Suppressor macrophage treated with lipopolysaccharide for 1 hour (primary cell): ENCODE measurements at regions not wholly inside any gene's neighbourhood (a gene's known extent, or its start where the extent isn't known, plus 50 kb on each side); places are given as distances from the start of the nearest gene placed in this dataset.

Experiments
- DNase-seq, 3 donors: peaks; one replicate each; pipeline ENCODE4 v3.0.0-alpha.2; 2020 to 2022

DNA sequence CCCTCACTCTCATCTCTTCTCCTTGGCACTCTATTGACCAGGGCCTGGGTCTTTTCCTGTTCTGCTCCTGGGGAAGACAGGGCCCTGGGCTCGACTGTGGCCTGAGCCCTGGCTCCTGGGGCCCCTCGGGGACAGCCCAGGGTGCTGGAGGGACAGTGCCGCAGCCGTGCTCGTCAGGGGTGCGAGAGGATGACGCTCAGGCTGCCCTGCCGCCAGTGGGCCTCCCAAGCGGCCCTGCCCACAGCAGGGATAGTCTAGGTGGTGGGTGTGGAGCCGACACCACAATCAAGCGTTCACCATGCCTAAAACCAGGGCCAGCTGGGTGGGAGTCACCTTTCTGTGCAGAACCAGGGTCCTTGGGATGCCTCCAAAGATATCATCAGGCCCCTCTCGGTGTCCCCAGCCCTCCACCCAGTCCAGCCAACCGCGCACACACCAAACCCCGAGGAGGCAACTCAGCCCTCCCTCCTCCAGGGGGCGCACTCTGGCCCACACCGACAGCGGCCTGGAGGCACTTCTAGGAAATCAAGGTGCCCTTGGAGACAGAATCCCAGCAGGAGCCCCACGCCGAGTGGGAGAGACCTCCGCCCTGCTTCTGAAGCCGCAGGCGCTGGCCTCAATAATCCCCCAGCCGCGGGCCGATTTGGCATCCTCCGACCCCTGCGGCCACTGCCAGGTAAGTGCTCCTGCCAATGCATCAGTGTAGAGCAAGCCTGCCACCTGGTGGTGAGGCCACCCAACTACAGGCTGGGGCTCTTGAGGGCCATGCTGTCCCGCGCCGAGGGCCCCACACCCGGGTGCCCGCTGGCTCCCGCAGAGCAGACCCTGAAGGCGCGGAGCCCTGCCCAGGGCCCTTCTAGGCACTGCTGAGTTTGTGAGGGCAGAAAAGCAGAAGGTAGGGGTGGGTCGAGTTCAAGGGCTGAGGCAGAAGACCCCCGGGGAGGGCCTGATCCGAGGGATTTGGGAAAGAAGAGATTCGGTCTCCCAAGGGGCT, 496.4 kb downstream of the BUD13 start:
- peak; percentile 80 to 86 (median 80) for DNase-seq

DNA sequence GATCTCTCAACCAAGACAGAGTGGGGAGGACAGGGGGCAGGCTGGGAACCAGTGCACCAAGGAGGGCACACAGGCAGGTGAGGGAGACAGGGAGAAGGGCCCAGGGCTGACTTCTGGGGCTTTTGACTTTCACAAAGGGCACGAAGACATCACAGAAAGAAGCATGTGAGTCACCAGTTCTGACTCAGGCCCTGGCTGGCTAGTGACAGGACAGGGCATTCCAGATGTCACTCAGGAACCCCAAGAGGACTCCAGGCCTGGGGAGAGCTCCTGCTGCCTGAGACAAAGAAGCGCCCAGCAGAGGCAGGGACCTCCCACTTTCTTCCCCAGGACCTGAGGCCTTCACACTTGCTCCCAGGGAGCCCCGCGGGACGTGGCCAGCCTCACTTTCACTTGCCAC, 497.2 kb downstream of the BUD13 start:
- DNase-seq: peak; percentile 44 to 61 (median 47)

DNA sequence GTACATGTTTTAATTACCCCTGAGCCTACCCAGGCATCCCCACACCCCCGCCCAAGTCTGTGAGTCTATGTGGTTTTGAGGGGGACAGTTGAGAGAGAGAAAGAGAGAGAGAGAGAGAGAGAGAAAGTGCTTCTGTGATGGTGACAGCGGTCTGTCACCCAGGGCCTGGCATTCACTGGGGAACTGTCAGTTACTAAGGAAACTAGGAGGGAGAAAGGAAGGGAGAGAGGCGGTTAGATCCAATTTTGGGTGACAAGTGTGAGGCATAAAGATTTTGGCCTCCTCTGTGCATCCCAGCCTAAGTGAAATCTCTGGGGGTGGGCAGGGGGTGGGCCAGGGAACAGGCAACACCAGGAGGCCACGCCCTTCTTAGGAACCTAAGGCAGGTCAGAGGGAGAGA, 498.3 kb downstream of the BUD13 start:
- no peak for DNase-seq

DNA sequence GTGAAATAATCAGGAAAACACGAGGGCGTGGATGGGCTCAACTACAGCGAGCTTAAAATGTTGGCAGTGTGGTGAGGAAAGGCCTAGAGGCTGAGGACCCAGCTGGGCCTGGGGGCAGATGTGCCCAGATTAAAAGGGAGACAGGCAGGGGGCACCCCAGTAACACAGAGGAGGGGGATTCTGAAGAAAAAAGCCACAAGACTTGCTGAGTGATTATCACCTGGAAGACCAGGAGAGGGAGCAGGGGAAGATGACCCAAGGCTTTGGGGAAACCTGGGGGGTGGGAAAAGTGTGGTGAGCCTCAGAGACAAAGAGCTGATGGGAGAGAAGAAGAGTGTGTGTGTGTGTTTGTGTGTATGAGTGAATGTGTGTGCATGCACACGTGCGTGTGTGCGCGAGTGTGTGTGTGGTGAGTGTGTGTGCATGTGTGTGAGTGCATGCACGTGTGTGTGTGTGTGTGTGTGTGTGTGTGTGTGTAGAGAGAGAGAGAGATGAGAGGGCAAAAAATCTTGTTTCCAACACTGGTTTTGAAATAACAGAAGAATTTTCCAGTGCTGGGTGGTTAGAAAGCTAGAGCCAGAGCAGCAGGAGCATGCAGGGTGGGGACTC, 500.5 kb downstream of the BUD13 start:
- no peak for DNase-seq

DNA sequence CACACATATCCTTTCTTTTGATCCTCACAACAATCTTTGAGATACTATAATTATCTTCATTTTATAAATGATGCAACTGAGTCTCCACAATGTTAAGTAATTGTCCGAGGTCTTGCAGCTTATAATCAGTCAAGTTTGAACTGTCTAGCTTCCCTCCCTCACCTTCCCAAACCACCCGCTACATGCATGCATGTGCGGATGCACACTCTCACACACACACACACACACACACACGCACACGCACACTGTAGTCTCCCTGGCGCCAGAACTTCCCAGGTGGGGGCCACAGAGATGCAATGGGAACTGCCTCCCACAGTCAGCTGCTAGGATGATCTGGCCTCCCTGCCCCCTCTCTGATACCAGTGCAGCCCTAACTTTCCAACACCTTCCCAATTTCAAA, 501.3 kb downstream of the BUD13 start:
- no peak for DNase-seq

DNA sequence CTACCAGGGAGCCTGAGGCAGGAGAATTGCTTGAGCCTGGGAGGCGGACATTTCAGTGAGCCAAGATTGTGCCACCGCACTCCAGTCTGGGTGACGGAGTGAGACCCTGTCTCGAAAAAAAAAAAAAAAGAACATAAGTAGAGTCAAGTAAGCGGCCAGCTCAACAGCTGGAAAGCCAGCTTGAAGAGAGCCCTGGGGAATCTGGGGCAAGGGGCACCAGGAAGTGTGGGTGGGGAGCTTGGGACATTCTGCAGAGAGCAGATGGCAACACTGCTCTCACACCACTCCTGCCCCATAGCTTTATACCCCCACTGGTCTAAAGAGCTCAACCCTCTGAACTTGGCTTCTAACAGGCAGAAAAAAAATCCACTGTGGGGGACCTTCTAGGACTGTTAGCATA, 505.6 kb downstream of the BUD13 start:
- DNase-seq: no peak

DNA sequence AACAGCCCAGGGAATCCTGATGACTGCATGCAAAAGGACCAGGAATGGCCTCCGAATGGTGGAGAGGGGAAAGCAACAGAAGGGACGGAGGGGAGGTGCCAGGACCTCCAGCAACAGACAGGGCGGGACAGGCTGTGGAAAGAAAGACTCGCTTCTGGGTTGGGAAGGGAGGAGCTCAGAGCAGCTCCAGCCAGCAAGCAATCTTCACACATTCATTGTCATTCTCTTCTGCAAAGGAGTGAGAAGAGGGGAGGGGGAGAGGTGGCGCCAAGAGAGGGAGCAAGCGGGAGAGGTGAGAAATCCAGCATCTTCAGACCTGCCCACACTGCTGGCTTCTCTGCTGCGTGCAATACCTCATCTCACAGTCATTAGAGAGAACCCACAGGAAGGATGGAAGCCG, 509.0 kb downstream of the BUD13 start:
- DNase-seq: no peak

DNA sequence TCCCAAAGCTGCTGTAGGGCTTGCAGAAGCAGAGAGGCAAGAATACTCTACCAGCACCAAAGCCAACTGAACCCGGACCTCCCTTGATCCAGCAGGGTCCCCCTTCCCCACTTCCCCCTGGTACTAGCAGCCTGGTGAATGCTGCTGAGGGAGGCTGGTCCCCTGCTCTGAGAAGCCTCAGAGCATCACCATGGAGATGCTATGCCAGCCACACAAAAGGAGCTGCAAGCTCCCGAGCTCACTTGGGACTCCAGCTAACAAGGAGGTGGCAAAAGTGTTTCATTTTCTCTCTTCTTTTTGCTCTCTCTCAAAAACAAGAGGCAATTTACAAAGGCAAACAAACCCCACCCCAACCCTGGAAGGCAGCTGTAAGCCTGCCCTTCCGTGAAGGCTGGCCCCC, 509.8 kb downstream of the BUD13 start:
- DNase-seq: no peak

DNA sequence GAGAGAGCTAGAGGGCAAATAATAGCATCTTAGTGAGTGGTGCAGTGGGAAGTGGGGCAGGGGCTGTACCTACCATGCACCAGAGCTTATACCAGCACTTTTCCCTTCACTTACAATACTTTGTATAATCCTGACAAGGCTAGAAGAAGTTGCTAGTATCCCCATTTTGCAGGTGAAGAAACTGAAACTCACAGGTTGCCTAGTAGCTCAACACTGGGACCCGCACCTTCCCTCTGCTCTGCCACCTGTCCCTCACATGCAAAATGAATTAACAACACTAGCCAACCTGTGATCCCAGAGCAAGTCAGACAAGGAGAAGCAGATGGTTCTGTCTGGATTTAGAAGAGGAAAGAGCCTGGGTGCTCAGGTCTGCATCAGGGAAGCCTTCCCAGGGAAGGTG, 510.4 kb downstream of the BUD13 start:
- DNase-seq: no peak

DNA sequence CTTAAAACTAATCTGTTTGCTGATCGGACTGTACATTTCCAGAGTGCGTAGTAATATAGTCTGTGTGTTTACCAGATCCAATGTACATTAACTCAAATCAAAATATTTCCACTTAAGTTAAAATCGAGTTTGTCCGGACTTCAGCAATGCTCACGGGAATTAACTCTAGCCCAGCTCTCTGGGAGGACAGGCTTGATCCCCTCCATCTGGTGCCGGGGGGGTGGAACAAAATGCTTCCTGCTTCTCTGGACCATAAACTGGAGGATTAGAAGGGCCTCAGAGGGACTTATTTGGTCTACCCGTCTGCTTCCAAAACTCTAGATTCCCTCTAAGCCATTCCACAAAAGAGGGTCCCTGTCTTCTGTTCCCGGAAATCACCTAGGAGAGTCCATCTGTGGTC, 511.2 kb downstream of the BUD13 start:
- DNase-seq: no peak

DNA sequence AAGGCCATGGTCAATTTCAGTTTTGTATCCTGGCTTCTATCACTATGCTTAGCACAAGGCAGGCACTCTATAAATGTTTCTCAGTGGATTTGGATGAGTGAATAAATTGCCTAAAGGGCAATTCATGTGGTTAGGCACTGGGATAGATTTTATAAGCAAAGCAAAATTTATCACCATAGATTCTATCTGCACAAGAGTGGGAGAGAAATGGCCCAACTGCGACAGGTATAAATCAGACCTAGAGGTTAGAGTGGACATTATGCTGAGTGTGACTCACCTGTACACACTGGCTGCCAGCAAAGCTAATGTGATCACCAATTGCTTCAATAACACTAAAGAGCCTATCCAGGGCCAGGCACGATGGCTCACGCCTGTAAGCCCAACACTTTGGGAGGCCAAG, 514.0 kb downstream of the BUD13 start:
- DNase-seq: no peak

DNA sequence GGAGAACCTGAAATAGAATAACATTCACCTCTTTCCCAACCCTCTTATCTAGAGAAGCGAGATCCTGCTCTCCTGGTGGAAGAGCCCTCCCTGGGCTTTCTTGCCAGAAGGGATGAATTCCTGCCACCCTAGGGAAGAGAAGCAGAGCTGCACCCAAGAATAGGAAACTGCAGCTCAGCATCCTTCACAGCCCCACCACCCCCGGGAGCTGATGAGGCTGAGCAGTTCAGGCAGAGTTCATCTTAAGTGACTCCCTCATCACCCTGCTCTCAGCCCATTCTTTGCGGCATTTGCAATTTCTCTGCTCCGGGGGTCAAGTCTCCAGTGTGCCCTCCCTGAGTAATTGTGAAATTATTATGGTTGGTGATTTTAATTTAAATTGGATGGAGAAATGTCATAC, 514.9 kb downstream of the BUD13 start:
- DNase-seq: no peak

DNA sequence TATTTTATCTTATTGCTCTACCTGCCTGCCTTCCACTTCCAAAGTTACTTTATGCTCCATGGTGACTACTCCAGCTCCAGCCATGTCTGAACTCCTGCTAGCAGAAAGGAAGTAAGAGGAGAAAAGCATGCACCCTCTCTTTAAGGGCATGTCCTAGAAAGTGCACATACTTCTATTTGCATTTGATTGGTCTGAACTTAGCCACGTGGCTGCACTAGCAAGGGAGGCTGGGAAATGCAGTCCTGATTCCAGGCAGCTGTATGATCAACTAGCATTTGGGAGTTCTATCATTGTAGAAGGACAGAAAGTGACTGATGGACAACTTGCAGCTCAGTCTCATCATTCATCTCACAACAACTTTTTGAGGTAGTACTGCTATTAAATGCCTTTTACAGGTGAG, 515.7 kb downstream of the BUD13 start:
- no peak for DNase-seq

DNA sequence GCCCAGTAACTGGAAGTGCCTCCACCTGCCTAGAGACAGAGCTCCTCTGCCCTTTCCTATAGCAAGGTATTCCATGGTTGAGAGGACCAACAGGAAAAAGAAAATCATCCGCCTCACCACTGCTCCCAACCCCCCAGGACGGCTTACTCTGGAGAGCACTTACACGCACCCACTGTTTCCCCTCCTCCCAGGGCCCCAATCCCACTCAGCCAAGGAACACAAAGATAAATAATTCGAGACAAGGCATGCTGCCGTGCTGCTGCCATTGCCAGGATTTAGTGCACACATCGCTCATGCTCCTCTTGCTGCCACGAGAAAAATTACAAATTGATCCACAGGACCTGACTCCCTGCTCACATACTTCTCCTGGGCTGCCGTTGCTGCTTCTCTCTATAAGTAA, 516.6 kb downstream of the BUD13 start:
- no peak for DNase-seq

DNA sequence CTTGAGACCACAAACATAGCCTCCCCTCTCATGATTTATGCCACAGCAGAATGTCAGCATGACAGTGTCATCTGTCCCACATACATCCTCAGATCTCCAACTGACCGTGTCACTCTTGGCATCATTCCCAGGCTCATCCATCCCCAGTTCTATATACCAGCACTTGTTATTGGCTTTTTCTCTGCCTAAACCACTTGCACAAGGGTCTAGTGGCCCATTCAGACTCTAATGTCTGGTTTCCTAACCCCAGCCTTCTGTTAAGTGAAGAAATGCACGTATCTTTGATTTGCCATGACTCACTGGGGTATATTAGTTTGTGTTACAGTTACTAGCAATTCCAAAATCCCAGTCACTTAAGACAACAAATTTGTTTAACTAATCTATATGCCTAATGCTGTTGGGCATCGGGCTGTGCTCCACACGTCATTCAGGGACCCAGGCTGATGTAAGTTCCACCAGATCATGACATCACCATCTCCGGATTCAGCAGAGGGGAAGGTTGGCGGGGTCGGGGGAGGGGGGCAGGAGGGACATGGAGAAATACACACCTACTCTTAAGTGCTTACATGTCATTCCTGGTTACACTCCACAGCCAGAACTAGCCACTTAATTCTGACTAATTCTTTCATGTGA, 517.4 kb downstream of the BUD13 start:
- DNase-seq: no peak

DNA sequence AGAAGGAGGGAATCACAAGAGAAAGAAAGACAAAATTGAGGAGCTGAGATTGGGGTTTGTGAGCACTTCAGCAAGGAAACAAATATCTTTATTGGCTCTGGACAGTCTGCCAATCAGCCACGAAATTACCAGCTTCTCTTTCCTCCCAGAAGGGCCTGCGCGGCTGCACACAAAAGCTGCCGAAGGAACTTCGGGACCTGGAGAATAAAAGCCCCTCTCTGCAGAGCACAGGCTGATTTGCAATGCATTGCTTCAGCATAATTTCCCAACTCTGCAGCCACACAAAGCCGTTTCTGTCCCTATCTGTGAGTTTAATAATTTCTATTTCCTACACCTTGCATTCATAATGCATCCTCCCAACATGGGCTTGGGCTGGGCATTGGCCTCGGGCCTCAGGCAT, 522.6 kb downstream of the BUD13 start:
- DNase-seq: no peak

DNA sequence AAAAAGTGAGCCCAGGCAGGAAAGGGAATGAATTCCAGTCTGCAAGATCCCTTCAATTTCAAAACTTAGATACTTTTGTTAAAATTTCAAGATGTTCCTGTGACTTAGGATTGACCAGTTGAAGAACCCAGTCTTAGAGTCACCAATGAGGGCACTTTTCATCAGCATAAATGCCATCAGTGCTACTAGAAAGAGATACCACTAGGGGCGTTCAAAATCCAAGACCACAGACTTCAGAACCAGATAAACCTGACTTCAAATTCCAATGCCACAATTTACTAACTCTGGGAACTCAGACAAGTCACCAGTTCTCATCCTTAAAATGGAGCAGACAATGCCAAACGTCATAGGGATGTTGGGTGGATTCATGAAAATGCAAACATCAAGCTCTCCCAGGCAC, 523.2 kb downstream of the BUD13 start:
- no peak for DNase-seq

DNA sequence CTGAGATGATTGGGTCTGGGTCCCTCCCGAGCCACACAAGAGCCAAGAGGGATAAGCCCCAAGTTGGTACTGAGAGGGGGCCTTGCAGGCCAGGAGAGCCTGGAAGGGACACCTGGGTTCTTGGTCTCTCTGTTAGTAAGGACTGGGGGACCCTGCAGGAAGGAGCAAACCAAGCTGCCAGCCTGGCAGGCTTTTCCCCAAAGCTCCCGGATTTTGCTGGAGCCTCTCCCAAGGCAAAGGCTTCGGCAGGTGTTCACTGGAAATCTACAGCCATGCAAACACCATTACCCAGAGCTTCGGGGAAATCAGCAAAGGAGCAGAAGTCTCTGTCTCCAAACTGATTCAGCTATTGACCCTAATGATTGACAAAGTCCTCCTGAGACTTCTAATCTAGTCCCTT, 527.9 kb downstream of the BUD13 start:
- DNase-seq: no peak

DNA sequence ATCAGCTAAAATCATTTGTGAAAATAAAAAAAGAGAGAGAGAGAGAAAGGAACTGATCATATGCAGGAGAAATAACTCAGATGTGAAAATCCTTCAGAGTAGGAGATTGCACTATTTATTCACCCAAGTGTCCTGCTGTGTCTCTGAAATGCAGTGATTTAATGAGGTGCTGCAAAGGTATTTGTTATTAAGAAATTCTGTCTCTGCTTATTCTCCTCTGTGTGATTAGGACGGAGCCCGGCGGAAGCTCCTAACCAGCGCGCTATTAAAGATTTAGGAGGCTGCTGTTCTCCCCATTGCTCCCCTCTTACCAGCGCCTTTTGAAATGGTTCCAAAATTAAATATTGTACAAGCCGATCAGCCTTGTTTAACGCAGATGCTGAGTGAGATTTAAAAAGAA, 528.3 kb downstream of the BUD13 start:
- no peak for DNase-seq

DNA sequence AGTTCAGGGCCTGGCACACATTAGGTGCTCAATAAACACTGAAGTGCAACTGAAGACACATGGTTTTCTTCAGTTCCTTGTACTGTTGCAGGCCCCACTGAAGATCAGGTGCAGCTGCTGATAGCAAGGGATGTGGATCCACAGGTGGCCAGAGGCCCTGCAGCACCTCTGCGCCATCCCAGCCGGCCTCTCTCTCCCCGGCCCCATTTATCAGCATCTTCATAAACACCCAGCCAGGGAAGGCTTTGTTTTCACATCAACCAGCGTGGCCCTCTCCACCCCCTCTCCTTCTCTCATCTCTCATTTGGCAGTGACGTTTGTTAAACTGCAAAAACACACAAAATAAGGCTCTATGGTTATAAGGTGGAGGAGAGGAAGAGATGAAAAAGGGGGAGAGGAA, 528.8 kb downstream of the BUD13 start:
- no peak for DNase-seq

DNA sequence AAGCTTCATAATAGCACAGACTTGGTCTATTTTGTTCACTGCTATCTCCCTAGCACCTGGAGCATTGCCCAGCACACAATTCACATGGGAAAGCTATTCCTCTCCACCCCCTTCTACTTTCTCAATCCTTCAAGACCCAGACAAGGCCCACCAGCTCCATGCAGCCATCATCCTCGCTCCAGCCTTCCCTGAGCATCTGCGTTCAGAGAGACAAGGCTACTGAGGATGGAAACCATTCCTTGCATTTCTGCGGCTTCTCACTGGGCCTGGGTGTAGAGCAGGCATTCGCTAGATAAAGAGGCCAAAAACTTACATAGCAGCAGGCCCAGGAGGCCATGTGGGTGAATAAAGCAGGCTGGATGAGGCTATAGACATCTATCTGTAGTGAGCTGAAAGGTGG, 530.8 kb downstream of the BUD13 start:
- no peak for DNase-seq

DNA sequence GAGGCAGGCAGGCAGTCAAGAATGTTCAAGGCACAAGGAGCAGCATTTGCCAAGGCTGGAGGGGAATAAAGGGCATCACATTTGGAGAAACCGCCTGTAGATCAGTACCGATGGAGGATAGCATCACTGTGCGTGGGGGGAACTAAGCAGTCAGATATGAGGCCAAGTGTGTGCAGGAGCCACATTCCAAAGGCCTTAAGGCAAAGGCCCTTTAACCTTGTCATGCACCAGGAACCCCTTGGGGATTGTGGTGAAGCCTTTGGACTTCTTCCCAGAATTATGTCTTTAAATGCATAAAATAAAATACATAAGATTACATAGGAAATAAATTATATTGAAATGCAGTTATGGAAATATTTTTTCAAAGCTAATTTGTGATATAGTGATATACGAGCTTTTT, 532.1 kb downstream of the BUD13 start:
- no peak for DNase-seq

DNA sequence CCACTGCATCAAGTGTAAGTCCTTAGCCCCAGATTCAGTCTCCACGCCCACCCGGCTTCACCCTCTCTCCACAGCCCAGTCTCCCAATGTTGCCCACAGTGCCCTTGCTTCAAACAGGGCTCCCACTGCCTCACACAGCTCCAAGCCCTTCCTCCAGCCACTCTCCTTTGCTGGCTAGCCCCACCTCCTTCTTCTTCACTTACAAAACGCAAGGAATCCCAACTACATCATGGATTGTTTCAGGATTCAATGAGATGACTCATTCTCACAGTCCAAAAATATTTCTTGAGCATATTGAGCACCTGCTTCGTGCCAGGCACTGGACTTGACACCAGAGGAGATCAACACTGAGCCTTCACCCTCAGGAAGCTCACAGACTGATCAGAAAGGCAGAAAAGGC, 533.5 kb downstream of the BUD13 start:
- no peak for DNase-seq

DNA sequence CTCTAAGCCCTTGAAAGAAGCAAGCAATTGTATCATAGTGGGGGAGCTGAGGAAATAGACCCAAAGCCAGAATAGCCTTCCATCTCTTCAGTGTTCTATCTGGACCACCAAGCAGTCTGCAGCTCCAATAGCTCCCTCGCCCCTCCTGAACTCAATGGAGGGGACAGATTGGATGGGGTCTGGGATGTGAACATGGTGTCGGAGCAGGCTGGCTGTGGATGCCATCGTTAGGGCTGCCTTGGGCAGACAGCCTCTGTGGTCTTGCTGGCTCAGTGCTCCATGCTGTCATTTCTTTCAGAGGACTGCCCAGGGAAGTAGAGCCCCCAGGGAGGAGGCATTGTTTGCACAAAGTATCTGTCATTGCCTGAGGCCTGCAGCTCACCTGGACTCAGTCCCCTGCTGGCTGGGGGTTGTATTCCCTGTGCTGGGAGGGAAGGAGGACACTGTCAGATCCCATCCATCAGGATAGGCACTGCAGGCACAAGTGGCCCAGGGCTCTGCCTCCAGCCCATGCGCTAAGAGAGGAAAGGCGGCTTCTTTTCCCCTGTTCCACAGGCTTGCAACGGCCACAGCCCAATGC, 537.7 kb downstream of the BUD13 start:
- DNase-seq: no peak
